ENCODE measurements at regions not wholly inside any gene's neighbourhood (a gene's known extent, or its start where the extent isn't known, plus 50 kb on each side); places are given as distances from the start of the nearest gene placed in this dataset.

- TF ChIP-seq ZBTB26 (tag by site-specific recombination; optimal IDR thresholded peaks at IDR 0.05) = no peak
- TF ChIP-seq ZFP69B (tag by site-specific recombination; IDR thresholded peaks at IDR 0.05) = no peak
- no peak for TF ChIP-seq ZNF660 (tag by site-specific recombination; IDR thresholded peaks at IDR 0.05)
- TF ChIP-seq ZNF692 (tag by site-specific recombination; IDR thresholded peaks at IDR 0.05) = no peak
- no peak for TF ChIP-seq ZNF785 (tag by site-specific recombination; IDR thresholded peaks at IDR 0.05)
- no peak for TF ChIP-seq HOXD13 (CRISPR knock-in tag; IDR thresholded peaks at IDR 0.05; ENCODE audit: borderline replicate concordance)
These were observed 713.4 kb downstream of the IRX1 start (continued) for GRCh38 chr5:4309026-4309425.

- H3K36me3 ChIP-seq (ENCODE audit: control insufficient read depth in 2 of 2, insufficient read depth in 1 of 2, low read length in 2 of 2) = no peaks in the 10 kb centered on the region
- ChIA-PET CTCF (no interaction called here), POLR2A (no interaction called here)
- no peak overlapping the region for H3K27ac ChIP-seq (ENCODE audit: extremely low read depth, low read depth, low read length)
- no peaks in the 10 kb centered on the region for H3K4me1 ChIP-seq (ENCODE audit: control insufficient read depth, insufficient read depth, low read length)
- TF ChIP-seq ZNF776 (tag by site-specific recombination; IDR thresholded peaks at IDR 0.05; ENCODE audit: borderline replicate concordance) = no peak
- no peak for TF ChIP-seq ZNF596 (tag by site-specific recombination; IDR thresholded peaks at IDR 0.05)
- TF ChIP-seq RBAK (tag by site-specific recombination; IDR thresholded peaks at IDR 0.05) = no peak
- TF ChIP-seq ZNF335 (tag by site-specific recombination; conservative IDR thresholded peaks at IDR 0.05) = no peak
- no peak for TF ChIP-seq ZNF501 (tag by site-specific recombination; IDR thresholded peaks at IDR 0.05)
- no peak for TF ChIP-seq ZBTB26 (tag by site-specific recombination; optimal IDR thresholded peaks at IDR 0.05)
- TF ChIP-seq ZNF837 (tag by site-specific recombination; IDR thresholded peaks at IDR 0.05) = no peak
- no peaks in the 10 kb centered on the region for H3K9me3 ChIP-seq (ENCODE audit: control insufficient read depth, insufficient read depth, low read depth, low read length)
- H3K4me3 ChIP-seq (ENCODE audit: low read depth, low read length) = no peak overlapping the region
These were observed 717.5 kb downstream of the IRX1 start for GRCh38 chr5:4313138-4313537.

GRCh38 chr5:4319478-4320128, 724.0 kb downstream of the IRX1 start:
- ChIA-PET CTCF (interaction anchor here (0.6 kb wide), 1 partner anchor 24 kb away, joined by 7 read pairs; no protein-coding TSS in a partner anchor), POLR2A (no interaction called here)
- H3K9me3 ChIP-seq (ENCODE audit: control insufficient read depth, insufficient read depth, low read depth, low read length) = no peaks in the 10 kb centered on the region
- no peak overlapping the region for H3K4me3 ChIP-seq (ENCODE audit: low read depth, low read length)
- TF ChIP-seq ZNF341 (tag by site-specific recombination; IDR thresholded peaks at IDR 0.05; ENCODE audit: low read depth) = no peak
- TF ChIP-seq KLF9 (tag by site-specific recombination; IDR thresholded peaks at IDR 0.05; ENCODE audit: low read depth) = no peak
- TF ChIP-seq ZNF664 (tag by site-specific recombination; IDR thresholded peaks at IDR 0.05) = no peak
- H3K27ac ChIP-seq (ENCODE audit: extremely low read depth, low read depth, low read length) = no peak overlapping the region
- no peaks in the 10 kb centered on the region for H3K36me3 ChIP-seq (ENCODE audit: control insufficient read depth in 2 of 2, insufficient read depth in 1 of 2, low read length in 2 of 2)
- H3K4me1 ChIP-seq (ENCODE audit: control insufficient read depth, insufficient read depth, low read length) = no peaks in the 10 kb centered on the region

GRCh38 chr5:4330327-4330726, 734.7 kb downstream of the IRX1 start:
- Histone ChIP-seq H3K27ac (ENCODE audit: extremely low read depth, low read depth, low read length) (no peak overlapping the region), H3K4me1 (ENCODE audit: control insufficient read depth, insufficient read depth, low read length) (no peaks in the 10 kb centered on the region), H3K9me3 (ENCODE audit: control insufficient read depth, insufficient read depth, low read depth, low read length) (no peaks in the 10 kb centered on the region), H3K4me3 (ENCODE audit: low read depth, low read length) (no peak overlapping the region), H3K36me3 (ENCODE audit: control insufficient read depth in 2 of 2, insufficient read depth in 1 of 2, low read length in 2 of 2) (no peaks in the 10 kb centered on the region)
- ChIA-PET CTCF (no interaction called here), POLR2A (no interaction called here)
- TF ChIP-seq ZNF391 (tag by site-specific recombination; IDR thresholded peaks at IDR 0.05; ENCODE audit: borderline replicate concordance, low read depth) = no peak
- TF ChIP-seq YY1 (tag by site-specific recombination; IDR thresholded peaks at IDR 0.05) = no peak
- TF ChIP-seq HOXD13 (CRISPR knock-in tag; IDR thresholded peaks at IDR 0.05; ENCODE audit: borderline replicate concordance) = no peak
- TF ChIP-seq ZNF10 (tag by site-specific recombination; IDR thresholded peaks at IDR 0.05) = peak; percentile 70
